Ecto neural progenitor cell (in vitro differentiated cells): ENCODE measurements at regions not wholly inside any gene's neighbourhood (a gene's known extent, or its start where the extent isn't known, plus 50 kb on each side); places are given as distances from the start of the nearest gene placed in this dataset.
"Not testable (repeated sequence)": the region's sequence is repeated elsewhere in the genome, so short reads cannot be mapped to it uniquely, and the experiment has no call there.

Experiments
- DNase-seq: peaks from one replicate; pipeline ENCODE4 v3.0.0-alpha.2; 2018; ENCODE audit warnings: low spot score

DNA sequence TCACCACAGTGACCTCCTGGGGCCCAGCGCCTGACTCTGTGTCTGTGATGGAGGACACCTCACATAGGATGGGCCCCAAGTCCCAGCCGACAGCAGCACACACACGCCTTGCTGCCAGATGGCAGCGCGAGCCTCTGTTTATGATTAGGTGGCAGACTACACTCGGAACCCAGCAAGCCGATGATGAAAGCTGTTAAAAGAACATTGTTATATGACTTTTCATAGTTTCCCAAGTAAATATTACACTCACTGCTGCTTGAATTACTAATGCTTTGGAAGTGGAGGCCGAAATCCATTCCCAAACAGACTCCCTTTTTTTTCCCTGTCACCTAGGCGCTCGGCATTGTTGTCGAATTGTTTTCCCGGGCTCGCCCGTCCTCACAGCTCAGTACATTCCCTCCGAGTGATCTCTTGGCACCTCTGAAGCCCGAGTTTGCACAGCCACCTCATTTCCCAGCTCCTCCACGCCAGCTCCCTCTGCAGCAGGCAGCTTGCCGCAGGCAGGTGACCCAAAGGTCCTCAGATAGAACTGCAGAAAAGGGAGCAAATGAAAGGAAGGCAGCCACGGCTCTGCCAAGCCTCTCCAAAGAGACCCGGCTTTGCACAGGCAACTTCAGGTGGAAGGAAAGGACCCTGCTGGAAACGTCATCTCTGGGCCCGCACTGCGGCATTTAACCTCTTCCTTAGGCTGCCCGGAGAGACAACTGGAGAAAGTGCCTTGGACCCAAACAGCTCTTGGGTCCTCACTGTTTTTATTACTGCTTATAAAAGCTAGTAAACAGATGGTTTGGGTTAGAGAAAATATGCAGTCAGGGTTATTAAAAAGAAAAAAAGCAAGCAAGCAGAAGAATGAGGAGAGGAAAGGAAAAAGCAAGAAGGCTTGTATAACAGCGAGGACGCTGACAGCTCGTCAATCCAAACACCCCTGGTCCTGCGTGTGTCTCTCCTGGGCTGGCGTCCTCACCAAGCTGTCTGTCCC lies 72.2 kb upstream of the SLC25A33 start:
- DNase-seq: no peak

- not testable (repeated sequence) for DNase-seq
These were observed 69.4 kb upstream of the SLC25A33 start for GRCh38 chr1:9469882-9470281.

- DNase-seq: no peak
These were observed 67.6 kb upstream of the SLC25A33 start for GRCh38 chr1:9471679-9472078.

DNA sequence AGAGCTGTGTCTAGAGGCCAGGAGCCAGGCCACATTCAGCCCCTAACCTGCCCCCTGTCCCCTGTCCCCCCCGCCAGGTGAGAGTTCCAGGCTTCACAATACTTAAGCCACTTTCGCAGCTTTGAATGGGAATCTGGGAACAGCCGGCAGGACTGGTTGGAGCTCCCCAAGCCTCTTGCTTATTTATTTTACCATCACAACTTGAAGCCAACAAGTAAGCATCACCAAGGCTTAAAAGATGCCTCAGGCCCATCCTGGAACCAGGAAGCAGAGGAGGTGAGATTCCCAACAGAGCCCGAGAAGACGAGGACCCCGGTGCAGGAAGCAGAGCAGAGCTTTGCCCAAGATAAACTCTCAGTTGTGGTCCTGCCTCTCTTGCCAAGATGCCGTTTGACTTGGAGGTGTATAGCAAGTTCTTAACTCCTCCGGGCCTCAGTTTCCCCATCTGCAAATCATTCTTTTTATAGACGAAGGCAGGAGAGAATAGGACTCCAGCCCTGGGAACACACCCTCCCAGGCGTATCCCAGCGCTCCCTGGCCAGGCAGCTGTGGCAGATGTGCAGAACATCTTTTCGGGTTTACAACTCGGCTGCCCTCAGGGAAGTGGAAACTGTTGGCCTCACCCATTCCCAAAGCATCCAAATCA lies 66.8 kb upstream of the SLC25A33 start:
- no peak for DNase-seq

GRCh38 chr1:9473032-9473807 lies 66.0 kb upstream of the SLC25A33 start:
- DNase-seq: no peak

- DNase-seq: no peak
These were observed 64.1 kb upstream of the SLC25A33 start for GRCh38 chr1:9475061-9475627.

GRCh38 chr1:9476790-9477463 lies 62.3 kb upstream of the SLC25A33 start:
- DNase-seq: no peak

- DNase-seq: no peak
These were observed 61.7 kb upstream of the SLC25A33 start for GRCh38 chr1:9477535-9477934.

DNA sequence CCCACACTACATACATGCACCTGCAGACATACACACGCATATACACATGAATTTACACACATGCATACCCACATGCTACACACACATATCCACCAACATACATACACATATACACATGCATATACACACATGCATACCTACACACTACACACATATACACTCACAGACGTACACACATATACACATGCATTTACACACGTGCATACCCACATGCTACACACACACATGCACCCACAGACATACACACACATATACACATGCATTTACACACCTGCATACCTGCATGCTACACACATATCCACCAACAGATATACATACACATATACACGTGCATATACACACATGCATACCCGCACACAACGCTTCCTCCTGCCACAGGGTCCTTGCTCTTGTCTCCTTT lies 61.2 kb upstream of the SLC25A33 start:
- DNase-seq: no peak

- DNase-seq: no peak
These were observed 58.2 kb upstream of the SLC25A33 start for GRCh38 chr1:9481048-9481447.

- DNase-seq: no peak
These were observed 56.9 kb upstream of the SLC25A33 start for GRCh38 chr1:9482403-9482802.

GRCh38 chr1:9482816-9483572 lies 56.3 kb upstream of the SLC25A33 start:
- DNase-seq: no peak

DNA sequence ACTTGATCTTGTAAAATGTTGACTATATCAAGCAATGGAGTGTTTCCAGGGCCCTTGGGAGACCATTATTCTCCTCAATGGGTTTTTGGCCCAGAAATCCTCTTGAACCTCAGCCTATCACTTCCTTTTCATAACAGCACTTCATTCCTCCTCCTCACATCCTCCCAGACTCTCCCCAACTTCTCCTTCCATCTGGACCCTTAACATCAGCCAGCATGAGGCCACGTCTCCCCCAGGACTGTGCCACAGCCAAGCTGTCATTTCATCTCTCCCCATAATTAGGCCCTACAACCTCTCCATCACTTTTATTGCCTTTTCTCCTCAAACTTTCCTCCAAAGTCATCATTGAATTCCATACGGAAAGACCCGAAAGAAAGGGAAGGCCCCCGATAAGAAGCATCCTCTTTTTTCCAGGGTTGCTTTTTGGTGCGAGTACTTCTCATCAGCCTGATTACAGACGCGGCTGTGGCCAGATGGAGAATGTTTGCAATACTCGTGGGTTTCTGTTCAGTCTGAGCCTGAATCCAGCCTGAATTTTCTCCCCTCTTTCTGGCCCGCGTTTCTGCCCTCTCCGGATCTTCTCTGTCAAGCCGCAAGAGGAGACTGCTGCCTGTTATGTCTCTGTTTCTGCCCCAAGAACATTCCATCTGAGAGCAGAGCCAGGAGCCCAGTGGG lies 52.7 kb upstream of the SLC25A33 start:
- no peak for DNase-seq
